Activated CD8-positive, alpha-beta memory T cell treated with anti-CD3 and anti-CD28 coated beads for 36 hours (primary cell): ENCODE measurements at regions not wholly inside any gene's neighbourhood (a gene's known extent, or its start where the extent isn't known, plus 50 kb on each side); places are given as distances from the start of the nearest gene placed in this dataset.

ENCODE experiments used
- CTCF ChIA-PET: fragments of 350-600 bp; sonication (Branson Sonifier 250); formaldehyde crosslinking; loops from one replicate; lab custom pipeline; 2021; ENCODE audit warnings: antibody characterized with exemption; lab: Charles Lee
- POLR2A ChIA-PET: fragments of 350-600 bp; sonication (Branson Sonifier 250); formaldehyde crosslinking; loops from one replicate; lab custom pipeline; 2021; ENCODE audit warnings: antibody characterized with exemption; lab: Charles Lee

DNA sequence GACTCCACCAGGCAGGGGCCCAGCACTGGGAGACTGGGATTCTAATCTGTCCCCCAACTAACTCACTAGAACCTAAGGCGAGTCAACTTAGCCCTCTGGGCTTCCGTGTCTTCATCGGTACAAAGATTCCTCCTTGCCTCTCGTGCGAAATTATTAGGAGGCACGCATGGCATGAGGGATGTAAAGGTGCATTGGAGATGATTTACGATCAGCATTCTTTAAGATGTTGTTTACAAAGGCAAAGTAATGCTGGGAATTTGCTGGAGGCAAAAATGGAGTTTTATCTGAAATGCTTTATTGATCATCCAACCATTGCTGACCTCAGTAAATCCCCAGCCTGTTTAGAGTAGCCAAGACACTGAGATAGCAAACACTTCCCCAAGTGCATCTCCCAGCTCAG is 171.8 kb upstream of the KLHL29 start:
- CTCF ChIA-PET, result no interaction called here

DNA sequence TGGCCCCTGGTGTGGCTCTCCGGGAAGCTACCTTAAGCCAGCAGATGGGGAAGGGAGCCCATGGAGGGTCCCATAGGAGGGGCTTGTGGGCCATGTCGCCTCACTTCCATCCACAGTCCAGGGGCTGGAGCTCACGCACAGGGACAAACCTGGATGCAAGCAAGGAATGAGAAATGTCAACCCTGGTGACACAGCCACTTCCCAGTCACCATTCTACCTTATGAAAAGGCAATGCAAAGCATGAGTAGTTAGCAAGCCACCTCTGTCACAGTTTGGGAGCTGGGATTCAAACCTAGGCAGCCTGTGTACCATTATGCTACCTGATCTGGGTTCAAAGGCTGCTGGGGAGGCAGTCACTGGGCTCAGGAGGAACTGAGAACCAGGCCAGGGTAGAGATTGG is 170.0 kb upstream of the KLHL29 start:
- ChIA-PET POLR2A (no interaction called here), CTCF (no interaction called here)

More for the DNA sequence above, 171.8 kb upstream of the KLHL29 start:
- POLR2A ChIA-PET, result no interaction called here

DNA sequence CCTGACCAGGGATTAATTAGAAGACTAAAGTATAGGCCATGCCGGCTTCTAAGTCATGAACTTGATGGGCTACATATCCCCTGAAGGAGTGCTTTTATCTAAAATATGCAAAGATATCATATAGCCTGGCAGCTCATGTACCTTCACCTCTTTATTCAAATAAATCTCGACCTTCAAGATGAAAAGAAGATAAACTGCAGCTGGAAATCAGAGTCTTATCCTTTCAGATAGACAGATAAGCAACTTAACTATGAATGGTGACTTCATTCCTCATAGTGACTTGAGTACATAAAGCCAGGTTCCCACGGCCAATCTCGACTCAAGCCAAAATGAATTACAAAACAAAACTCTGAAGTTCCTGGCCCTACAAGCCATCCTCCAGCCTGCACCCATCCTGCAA is 165.3 kb upstream of the KLHL29 start:
- CTCF ChIA-PET, result no interaction called here
- POLR2A ChIA-PET, result no interaction called here

DNA sequence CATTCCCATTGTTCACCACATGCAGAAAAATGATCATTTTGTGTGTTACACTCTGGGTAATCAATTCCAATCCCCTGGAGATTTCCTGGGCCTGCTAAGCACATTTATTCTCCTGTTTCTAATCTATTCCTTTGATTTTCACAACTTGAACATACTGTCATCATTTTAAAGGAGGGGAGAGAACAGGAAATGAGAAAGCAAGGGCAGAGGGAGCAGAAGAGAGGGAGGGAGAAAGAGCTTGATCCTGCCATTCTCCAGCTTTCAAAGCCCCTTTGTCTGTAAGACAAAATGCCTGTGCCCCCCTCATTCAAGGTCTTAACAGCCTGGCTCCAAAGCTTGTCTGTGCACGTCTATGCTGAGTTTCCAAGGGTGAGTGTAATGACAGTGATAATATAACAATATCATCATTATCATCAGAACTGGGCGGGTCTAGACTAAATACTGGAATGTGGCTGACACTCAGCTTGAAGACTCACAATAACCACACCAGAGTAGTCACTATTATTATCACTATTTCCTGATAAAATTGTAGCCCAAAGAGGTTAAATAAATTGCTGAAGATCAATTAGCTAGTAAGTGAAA is 164.4 kb upstream of the KLHL29 start:
- CTCF ChIA-PET, result no interaction called here
- POLR2A ChIA-PET, result no interaction called here

DNA sequence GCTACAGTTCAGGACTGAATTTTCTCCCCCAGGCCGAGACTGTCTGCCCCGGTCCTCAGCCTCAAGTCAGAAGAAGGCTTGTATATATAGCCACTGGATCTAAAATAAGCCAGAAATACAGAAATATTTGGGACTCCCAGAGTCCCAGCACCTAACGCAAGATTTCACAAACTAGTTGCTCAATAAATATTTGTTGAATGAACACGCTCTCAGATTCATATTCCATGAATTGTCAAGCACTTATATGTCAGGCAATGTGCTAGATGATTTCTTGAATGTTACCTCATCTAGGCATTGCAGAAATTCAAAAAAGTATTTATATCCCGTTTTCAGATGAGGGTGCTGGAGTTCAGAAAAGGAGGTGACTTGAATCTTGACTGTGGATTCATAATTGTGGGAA is 163.7 kb upstream of the KLHL29 start:
- POLR2A ChIA-PET, result no interaction called here
- CTCF ChIA-PET, result no interaction called here

DNA sequence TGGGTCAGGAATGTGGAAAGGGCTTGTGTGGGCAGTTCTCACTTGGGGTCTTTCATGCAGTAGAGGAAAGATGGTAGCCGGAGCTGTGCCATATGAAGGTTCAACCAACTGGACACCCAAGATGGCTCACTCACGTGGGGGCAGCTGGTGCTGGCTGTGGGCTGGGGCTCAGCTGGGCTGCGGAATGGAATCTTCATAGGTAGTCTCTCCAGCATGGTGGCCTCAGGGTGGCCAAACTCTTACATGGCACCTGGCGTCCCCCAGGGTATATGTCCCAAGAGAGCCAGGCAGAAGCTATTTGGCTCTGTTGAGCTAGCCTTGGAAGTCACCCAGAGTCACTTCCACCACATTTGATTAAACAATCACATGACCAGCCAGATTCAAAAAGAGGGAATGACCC is 163.1 kb upstream of the KLHL29 start:
- POLR2A ChIA-PET, result no interaction called here
- CTCF ChIA-PET, result no interaction called here

DNA sequence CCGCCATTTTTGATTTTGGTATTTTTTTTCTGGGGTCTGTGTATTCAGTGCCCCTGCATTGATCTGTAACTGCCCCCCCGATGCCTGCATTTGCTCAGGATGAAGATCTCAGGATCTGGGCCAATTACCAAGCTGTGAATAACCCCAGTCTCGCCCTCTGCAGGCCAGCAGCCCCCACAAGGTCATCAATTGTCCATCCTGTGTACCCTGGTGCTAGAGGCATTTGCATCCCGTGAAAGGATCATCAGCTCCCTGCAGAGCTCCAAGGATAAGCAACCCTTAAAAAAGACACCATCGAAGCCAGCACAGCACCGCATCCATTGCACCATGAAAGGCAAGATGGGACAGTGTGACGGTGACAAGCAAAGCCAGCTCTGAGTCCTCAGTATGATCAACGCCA is 154.1 kb upstream of the KLHL29 start:
- ChIA-PET POLR2A (no interaction called here), CTCF (interaction anchor here (0.8 kb wide), 1 partner anchor 86 kb away, joined by 3 read pairs; no protein-coding TSS in a partner anchor)

DNA sequence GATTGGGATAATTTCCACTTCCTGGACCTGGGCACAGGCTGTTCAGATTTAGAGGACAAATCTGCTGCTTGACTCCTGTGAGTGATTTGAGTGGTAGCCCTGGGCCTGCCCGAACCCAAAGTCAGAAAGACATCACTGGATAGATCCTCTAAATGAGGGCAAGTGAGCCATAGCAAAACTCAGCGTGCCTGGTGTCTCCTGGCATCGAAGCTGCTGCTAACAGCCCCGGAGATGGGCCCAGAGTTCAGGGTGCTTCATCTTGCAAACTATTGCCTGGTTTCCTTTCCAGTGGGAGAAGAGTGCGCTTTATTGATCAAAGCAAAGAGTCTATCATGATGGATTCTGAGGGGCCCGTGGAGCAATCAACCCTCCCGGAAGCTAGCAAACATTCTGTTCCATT is 153.1 kb upstream of the KLHL29 start:
- ChIA-PET POLR2A (no interaction called here), CTCF (no interaction called here)

DNA sequence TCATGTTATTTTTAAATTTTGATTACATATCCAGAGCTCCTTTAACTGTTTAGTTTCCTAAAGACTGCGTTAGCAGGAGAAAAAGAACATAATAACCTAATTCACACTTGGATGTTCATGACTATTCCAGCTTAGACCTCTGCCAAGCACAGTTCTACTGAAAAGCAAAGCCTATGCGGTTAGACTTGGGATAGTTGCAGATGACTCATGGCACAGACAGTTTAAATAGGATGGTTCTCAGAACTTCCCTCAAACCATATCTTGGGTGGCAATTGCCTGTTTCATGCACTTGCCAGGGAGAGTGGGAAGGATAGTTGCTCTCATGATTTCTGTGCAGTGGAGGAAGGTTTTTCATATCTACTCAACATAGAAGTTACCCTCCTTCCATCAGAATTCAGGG is 149.7 kb upstream of the KLHL29 start:
- ChIA-PET POLR2A (no interaction called here), CTCF (no interaction called here)

DNA sequence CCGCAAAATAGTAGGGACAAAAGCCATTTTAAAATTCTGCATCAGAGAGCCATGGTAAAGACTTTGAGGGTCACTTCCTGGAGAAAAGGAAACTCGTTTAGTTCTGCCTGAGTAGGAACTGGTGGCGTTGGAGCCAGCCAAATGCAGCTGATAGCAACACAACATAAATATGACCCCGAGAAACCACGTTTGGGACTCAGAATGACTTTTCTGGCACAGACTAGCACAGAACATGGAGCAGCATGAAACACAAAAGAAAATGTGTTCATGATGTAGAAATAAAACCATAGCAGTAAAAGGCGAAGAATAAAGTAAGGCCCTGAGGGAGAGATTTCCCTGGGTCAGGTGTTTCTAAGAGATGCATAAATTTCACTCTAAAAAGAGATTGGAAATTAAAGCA is 149.2 kb upstream of the KLHL29 start:
- ChIA-PET CTCF (no interaction called here), POLR2A (no interaction called here)

DNA sequence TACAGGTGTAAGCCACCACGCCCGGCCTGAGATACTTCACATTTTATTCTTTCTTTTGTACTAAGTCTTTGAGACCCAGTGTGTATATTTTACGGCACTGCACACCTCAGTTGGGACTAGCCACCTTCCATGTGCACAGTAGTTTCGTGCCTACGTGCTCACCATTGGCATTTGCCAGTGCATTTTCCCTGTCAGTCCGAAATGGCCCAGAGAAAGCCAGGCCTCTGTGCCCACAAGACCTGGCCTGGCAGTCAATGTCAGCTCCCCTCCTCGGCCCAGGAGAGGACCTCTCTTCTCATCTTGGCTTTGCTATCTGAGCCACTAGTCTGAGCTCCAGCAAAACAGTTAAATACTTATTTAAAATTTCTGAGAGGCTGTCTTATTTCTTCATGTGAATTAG is 147.8 kb upstream of the KLHL29 start:
- ChIA-PET CTCF (no interaction called here), POLR2A (no interaction called here)

DNA sequence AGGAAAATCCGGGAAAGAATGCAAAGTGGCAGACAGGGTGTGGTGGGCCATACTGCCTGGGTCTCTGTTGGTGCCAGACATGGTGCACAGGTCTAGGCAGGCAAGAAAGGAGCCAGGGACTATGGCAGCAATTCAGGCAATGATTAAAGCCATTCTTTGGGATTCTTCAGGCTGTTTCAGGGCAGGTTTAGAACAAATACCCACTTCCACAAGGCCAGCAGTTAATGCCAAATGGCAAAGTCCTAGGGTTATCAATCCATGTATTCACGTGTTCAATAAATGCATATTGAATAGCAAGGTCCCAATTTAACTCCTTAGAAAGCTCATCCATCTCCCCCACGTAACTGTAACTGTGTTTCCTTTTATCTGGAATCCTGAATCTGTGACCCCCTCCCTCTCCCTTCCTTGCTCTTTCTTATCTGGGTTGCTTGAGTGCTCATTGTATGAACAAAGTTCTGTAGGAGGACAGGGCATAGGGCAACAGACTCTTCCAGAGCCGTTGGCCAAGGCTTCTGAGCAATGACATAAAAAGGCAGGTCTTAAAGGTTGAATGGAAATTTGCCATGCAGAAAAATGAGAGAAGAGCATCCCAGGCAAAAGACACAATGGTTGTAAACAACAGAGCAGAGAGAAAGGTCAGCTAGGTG is 146.8 kb upstream of the KLHL29 start:
- ChIA-PET POLR2A (no interaction called here), CTCF (no interaction called here)

DNA sequence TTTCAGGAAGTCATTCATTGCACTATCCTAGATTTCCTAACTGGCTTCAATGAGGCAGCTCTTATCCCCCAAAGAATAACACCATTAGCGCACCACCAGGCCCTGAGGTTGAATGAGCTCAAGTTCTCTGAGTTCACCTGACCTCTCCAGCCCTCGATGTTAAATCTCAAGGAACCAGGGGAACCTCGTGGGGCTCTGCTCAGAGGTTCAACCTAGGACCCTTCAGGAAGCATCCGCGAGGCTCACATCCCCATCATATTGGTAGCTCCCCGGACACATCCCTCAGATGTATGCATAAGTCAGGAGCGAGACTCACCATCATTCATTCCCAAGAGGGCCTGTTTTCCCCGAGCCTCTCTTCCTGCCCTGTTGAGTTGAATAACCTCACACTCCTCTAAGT is 145.6 kb upstream of the KLHL29 start:
- CTCF ChIA-PET, result no interaction called here
- POLR2A ChIA-PET, result no interaction called here

DNA sequence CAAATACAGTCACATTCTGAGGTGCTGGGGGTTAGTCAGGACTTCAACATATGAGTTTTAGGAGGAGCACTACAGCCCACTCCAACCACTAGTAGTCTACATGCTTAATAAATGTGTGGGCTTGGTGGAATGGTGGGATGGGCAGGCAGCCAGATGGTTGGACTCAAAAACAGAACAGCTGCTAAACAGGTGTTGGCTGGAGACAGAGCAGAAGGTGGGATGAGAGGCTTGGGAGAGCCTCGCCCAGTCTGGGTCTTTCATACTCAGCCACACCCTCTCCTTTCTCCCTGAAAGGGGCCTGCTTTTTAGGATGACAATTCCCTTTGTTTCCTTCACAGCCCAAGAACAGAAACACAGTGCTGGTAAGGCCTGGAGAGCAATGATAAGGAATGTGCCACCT is 143.9 kb upstream of the KLHL29 start:
- POLR2A ChIA-PET, result no interaction called here
- CTCF ChIA-PET, result no interaction called here

DNA sequence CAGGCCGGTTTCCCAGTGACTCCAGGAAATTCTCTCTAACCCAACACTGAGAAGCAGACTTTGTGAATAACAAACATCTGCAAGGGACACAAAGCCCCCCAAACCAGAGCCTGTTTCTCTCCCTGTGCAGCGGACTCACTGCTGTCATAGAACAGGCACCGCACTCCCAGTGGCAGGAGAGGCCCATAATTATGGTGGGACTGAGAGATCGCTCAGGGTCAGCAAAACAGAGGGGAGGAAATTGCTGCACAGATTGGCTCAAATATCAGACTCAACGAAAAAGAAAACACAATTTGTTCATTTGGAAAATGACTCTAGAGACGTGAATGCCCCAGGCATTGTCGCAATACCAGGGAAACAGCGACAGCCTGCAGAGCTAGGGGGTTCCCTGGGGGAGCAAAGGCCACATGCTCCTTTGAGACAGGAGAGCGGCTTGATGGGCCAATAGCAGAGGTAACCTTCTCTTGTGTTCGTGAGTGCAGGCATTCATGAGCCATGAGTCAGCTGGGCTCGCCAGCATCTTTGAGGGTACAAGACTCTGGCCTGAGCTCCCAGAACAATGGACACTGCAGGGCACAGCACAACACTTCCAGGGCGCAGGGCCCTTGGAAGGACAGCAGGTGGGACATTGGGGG is 143.3 kb upstream of the KLHL29 start:
- CTCF ChIA-PET, result no interaction called here
- POLR2A ChIA-PET, result no interaction called here

DNA sequence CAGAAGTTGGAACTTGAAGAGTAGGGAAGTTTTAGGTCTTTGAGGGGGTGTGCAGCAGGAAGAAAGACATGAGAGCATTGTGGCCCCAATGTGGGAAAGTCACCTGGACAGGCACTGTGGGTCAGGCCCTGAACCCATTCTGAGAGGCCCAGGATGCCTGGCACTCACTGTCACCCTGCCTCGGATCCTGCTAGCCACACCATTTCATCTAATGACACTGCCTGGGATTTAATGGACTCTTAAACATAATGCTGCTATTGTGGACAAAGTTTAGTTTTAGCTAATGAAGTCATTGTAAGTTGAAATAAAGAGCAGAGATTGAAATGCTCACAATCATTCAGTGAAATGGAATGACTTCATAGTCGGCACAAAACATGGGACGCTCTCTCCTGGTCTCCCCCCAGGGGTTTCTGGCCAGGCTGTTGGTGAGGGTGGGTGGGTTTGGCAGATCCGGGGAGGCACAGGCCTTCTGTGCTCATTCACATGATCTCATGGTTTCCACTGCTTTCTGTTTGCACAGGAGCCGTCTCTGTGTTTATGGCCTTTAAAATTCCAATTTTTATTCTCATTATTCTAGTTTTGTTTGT is 141.8 kb upstream of the KLHL29 start:
- ChIA-PET CTCF (no interaction called here), POLR2A (no interaction called here)

DNA sequence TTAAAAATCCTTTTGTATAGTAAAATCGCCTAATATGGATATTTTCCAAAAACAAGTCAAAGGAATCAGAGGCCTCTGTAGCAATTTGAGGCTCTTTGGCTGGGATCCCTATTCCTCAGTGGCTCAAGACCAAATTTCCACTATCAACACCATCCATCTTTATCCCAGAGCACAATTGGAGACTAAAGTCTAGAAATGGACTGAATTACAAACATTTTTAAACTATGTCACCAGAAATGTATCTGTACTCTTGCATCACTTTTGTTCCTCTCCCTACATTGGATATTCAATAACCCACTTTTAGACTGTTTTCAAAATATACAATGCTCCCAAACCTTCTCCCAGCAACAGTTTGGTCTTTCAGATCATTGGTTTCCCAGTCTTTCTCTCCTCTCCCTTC is 140.4 kb upstream of the KLHL29 start:
- POLR2A ChIA-PET, result no interaction called here
- CTCF ChIA-PET, result no interaction called here

DNA sequence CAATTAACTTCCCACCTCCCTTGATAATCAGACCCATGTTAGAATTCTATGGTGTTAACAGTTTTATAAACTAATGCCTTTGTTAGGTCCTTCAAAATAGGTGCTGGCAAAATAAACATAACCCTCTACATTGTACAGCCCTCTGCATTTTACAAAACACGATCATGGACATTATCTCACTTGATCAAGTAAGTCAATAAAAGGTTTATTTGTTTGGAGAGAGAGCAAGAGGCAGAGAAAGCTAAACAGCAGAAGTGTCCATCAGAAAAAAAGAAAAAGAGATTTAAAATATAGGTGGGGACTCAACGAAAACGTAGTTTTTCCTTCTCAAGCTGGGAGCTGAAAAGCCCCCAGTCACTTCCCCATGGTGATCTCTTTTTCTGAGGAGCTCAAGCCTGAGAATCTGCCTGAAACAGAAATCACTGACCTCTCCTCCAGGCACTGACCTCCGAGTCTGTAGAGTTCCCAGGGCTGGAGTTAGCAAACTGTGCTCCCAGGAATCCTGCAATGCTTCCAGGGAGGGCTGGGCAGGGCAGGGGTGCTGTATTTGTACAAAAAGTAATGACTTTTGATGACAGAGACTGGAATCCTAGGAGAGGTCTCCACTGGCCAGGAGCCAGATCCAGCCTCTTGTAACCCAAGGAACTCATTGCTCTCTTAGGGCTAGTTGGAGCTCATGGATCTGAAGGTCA is 137.8 kb upstream of the KLHL29 start:
- POLR2A ChIA-PET, result no interaction called here
- CTCF ChIA-PET, result no interaction called here

DNA sequence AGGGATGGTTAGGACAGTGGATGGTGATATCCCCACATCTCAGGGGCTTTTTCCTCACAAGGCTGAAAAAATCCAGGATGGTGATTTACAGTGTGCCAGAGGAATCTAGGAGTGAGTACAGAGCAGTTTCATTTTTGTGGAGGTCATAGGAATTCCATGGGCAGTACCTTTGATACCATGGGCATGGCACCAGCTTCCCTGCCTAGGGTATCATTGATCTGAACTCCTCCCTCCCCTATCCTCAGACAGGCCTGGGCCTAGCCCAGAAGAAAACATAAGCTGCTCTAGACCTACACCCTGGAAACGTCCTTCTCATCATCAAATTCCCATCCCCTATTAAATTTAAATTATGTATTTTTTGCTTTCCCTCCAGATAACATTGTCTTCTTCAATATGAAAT is 136.3 kb upstream of the KLHL29 start:
- CTCF ChIA-PET, result no interaction called here

DNA sequence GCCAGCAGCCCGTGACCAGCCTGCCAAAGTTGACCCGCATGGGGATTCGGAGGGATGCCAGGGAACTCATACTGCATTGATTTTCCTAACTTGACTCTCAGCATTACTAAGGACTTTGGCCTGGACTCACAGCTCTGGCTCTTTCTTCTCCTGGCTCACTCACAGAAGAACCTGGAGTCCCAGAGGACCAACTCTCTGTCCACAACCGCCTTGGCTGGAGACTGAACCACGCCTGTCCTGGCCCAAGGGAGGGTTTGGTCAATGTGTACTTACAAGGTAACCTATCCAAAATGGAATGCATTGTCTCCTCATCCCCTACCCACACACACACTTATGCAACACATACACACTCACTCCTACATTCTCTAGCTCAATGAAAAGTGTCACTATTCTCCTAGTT is 135.6 kb upstream of the KLHL29 start:
- CTCF ChIA-PET, result no interaction called here
- POLR2A ChIA-PET, result no interaction called here

More for the DNA sequence above, 136.3 kb upstream of the KLHL29 start:
- POLR2A ChIA-PET, result no interaction called here
